GM12874 (cell line): ENCODE measurements at regions not wholly inside any gene's neighbourhood (a gene's known extent, or its start where the extent isn't known, plus 50 kb on each side); places are given as distances from the start of the nearest gene placed in this dataset.

ENCODE experiments used
- TF ChIP-seq, protein P1 (sequence below): IDR thresholded peaks from 2 replicates; pipeline ENCODE4 v1.5.1; 2011; ENCODE audit warnings: low read depth, mild to moderate bottlenecking, control low read depth, low read length, moderate library complexity; ENCODE audit not compliant: insufficient read depth

DNA sequence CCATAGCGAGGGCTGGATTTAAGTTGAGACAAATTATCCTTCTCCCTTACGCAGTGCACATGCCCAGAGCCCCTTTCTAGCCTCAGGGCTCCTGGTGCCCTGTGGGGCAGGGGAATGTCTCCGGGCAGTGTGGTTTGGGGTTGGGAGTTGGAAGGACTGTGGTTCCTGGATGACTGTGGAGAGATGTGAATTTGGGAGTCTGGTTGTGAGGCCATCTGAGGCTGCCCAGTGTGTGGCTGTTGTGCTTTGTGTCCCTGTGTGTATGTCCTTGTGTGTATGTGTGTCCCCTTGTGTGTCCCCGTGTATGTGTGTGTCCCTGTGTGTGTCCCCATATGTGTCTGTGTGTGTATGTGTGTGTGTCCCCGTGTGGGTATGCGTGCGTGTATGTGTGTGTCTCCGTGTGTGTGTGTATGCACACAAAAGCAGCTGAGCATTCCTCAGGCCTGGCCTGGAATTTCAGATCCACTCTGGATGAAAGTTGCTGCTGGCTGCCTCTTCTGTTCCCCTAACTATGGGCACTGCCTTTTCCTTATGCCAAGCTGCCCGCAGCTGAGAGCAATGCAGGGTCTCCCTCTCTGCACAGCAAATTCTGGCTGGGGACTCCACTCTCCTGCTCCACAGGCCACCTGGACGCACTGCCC is 65.4 kb downstream of the UBIAD1 start:
- TF ChIP-seq, protein P1, sequence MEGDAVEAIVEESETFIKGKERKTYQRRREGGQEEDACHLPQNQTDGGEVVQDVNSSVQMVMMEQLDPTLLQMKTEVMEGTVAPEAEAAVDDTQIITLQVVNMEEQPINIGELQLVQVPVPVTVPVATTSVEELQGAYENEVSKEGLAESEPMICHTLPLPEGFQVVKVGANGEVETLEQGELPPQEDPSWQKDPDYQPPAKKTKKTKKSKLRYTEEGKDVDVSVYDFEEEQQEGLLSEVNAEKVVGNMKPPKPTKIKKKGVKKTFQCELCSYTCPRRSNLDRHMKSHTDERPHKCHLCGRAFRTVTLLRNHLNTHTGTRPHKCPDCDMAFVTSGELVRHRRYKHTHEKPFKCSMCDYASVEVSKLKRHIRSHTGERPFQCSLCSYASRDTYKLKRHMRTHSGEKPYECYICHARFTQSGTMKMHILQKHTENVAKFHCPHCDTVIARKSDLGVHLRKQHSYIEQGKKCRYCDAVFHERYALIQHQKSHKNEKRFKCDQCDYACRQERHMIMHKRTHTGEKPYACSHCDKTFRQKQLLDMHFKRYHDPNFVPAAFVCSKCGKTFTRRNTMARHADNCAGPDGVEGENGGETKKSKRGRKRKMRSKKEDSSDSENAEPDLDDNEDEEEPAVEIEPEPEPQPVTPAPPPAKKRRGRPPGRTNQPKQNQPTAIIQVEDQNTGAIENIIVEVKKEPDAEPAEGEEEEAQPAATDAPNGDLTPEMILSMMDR, result no peak

- TF ChIP-seq, protein P1, result no peak
These were observed 66.6 kb downstream of the UBIAD1 start for GRCh38 chr1:11339346-11340232.

DNA sequence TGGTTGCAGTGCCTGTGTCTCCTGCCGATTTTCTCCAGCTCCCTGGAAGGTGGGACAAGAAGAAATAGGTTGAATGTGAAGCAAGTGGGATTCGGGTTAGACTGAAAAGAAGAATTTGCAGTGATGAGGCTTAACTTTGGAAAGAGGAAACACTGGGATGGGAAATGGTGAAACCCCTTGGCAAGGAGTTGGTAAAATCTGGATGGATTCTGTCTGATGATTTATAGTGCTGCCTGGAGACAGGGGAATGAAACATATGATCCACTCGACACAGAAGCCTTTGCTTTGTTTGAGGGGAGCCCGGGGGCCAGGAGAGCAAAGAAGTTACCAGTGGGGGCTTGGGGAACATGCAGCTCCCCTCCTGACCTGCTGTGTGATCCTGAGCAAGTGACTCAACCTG is 67.2 kb downstream of the UBIAD1 start:
- TF ChIP-seq, protein P1, result no peak

- TF ChIP-seq, protein P1, result no peak
These were observed 69.0 kb downstream of the UBIAD1 start for GRCh38 chr1:11341901-11342552.

GRCh38 chr1:11342621-11343032 is 69.6 kb downstream of the UBIAD1 start:
- TF ChIP-seq, protein P1, result no peak

GRCh38 chr1:11345971-11346715 is 73.1 kb downstream of the UBIAD1 start:
- TF ChIP-seq, protein P1, result no peak
